ENCODE measurements at regions not wholly inside any gene's neighbourhood (a gene's known extent, or its start where the extent isn't known, plus 50 kb on each side); places are given as distances from the start of the nearest gene placed in this dataset.
"Not testable (repeated sequence)": the region's sequence is repeated elsewhere in the genome, so short reads cannot be mapped to it uniquely, and the experiment has no call there.

GRCh38 chr21:10382580-10382979 lies 138.8 kb upstream of the TPTE start:
- not testable (repeated sequence) for TF ChIP-seq CTCF (IDR thresholded peaks at IDR 0.05; ENCODE audit: poor library complexity); EZH2 (IDR thresholded peaks at IDR 0.05; ENCODE audit: borderline replicate concordance)

Data from hepatocyte (in vitro differentiated cells).